Activated naive CD4-positive, alpha-beta T cell treated with anti-CD3 and anti-CD28 coated beads for 36 hours (primary cell): ENCODE measurements at regions not wholly inside any gene's neighbourhood (a gene's known extent, or its start where the extent isn't known, plus 50 kb on each side); places are given as distances from the start of the nearest gene placed in this dataset.
"Not testable (repeated sequence)": the region's sequence is repeated elsewhere in the genome, so short reads cannot be mapped to it uniquely, and the experiment has no call there.

Experiments used
- CTCF ChIA-PET: fragments of 350-600 bp; sonication (Branson Sonifier 250); formaldehyde crosslinking; loops from one replicate; lab custom pipeline; 2021; ENCODE audit warnings: antibody characterized with exemption; lab: Charles Lee
- DNase-seq: peaks from one replicate; pipeline ENCODE4 v3.0.0-alpha.2; 2020
- H3K27ac Mint-ChIP-seq: one replicate; pipeline ENCODE4 v1.8.0; 2021; ENCODE audit warnings: mild to moderate bottlenecking, mixed read lengths
- H3K27me3 Mint-ChIP-seq: one replicate; pipeline ENCODE4 v1.8.0; 2021; ENCODE audit warnings: low read depth, mixed read lengths
- H3K36me3 Mint-ChIP-seq: one replicate; pipeline ENCODE4 v1.8.0; 2021; ENCODE audit warnings: low read depth, mixed read lengths
- H3K4me1 Mint-ChIP-seq: one replicate; pipeline ENCODE4 v1.8.0; 2021; ENCODE audit warnings: low read depth, mixed read lengths
- H3K4me3 Mint-ChIP-seq: one replicate; pipeline ENCODE4 v1.8.0; 2021; ENCODE audit warnings: mild to moderate bottlenecking, moderate library complexity, mixed read lengths
- H3K9me3 Mint-ChIP-seq: one replicate; pipeline ENCODE4 v1.8.0; 2021; ENCODE audit warnings: mixed read lengths
- intact Hi-C: fragments of 100-400 bp; cut with micrococcal nuclease; formaldehyde crosslinking; loops from one replicate; pipeline ENCODE4 v1.15.1; 2023

DNA sequence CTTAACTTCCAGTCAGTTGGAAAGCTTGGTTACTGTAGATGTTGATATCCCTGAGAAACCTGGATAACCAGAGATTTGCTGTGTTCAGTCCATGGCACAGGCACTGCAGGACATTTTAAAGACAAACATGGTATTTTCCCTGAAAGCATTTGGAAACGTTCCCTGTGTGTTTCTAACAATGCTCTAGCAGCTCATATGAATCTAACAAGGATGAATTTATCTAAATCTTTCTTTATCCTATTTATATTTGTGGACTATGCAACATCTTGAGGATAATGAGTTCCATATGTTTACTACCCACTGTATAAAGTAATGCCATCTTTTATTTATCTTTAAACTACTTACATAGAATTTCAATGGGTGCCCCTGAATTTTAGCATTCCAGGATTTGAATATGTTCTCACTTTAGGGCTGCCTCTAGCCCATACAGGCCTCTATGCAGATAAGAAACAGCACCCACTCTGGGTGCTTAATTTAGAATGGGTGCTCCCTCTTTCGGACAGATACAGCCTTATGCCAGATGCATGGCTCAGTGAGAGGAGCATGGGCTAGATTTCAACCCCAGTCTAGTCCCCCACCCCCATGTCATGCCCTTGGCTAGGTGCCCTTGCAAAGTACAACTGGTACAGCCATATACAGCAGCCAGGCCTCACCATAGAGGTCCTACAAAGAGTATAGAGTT lies 50.6 kb upstream of the NEMP2 start:
- H3K27ac Mint-ChIP-seq, result no peak overlapping the region
- H3K4me3 Mint-ChIP-seq, result no peak overlapping the region
- intact Hi-C loops, result no loop called here
- no peaks in the 10 kb centered on the region for H3K27me3 Mint-ChIP-seq
- CTCF ChIA-PET, result no interaction called here
- DNase-seq, result no peak
- peaks cover 3% of the 10 kb centered on the region for H3K4me1 Mint-ChIP-seq
- H3K9me3 Mint-ChIP-seq, result no peaks in the 10 kb centered on the region
- no peaks in the 10 kb centered on the region for H3K36me3 Mint-ChIP-seq

DNA sequence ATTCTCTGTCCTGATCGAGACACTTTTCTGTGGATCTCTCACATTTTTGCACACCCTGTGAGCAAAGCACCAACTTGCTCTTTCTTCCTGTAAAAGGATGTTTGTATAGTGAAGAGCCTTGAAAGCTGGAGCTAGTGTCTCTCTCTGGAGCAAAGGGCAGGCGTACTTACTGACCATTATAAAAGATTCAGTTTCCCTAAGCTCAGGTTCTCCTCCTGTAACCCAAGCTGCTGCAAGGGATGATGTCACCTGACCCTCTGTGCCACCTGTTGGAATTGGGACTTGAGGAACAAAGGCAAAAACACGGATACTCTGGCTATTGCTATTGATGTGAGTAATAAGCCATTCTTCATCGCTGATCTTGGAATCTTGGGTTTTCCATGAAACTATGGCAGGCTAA lies 52.6 kb upstream of the NEMP2 start:
- H3K27me3 Mint-ChIP-seq, result no peaks in the 10 kb centered on the region
- H3K27ac Mint-ChIP-seq, result no peak overlapping the region
- intact Hi-C loops, result no loop called here
- H3K4me3 Mint-ChIP-seq, result no peak overlapping the region
- DNase-seq, result no peak
- H3K4me1 Mint-ChIP-seq, result peaks cover 3% of the 10 kb centered on the region
- CTCF ChIA-PET, result no interaction called here
- H3K36me3 Mint-ChIP-seq, result no peaks in the 10 kb centered on the region
- no peaks in the 10 kb centered on the region for H3K9me3 Mint-ChIP-seq

DNA sequence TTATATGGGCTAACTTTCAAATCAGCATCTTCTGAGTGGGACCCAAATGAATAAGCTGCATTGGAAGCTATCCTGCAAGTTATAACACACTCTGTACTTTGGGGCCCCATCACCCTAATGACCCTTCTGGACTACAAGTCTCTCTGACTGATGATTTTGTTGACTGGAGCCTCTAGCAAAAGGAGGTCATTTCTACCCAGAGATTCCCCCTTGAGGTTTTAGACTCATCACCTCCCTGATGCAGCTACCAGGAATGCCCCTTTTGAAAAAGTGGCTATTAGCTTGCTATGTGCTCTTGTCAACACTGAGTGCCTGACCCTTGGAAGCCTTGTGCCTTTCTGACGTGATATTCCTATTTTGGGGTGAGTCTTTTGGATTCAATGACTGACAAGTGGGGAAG lies 54.5 kb upstream of the NEMP2 start:
- no peaks in the 10 kb centered on the region for H3K27me3 Mint-ChIP-seq
- CTCF ChIA-PET, result no interaction called here
- intact Hi-C loops, result no loop called here
- DNase-seq, result no peak
- H3K4me1 Mint-ChIP-seq, result no peaks in the 10 kb centered on the region
- H3K27ac Mint-ChIP-seq, result no peak overlapping the region
- no peak overlapping the region for H3K4me3 Mint-ChIP-seq
- no peaks in the 10 kb centered on the region for H3K9me3 Mint-ChIP-seq
- H3K36me3 Mint-ChIP-seq, result no peaks in the 10 kb centered on the region

DNA sequence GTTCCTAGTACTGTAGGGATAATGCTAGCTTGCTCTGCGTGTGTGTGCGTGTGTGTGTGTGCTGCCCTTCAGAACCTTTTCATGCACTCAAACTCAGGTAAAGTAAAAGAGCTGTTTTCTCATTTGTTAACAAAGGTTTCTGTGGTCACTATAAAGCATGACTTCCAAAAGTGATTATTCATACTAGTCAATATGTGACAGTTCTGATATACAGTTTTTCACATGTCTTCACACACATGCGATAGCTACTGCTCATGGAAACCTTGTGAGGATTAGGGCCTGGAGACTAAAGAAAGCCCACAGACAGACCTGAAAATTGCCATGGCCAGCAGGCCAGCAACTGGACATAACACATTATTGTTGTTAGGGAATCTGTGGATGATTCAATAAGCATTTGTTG lies 56.9 kb upstream of the NEMP2 start:
- Mint-ChIP-seq H3K4me3 (no peak overlapping the region), H3K27me3 (no peaks in the 10 kb centered on the region), H3K27ac (no peak overlapping the region), H3K36me3 (no peaks in the 10 kb centered on the region), H3K4me1 (no peaks in the 10 kb centered on the region), H3K9me3 (no peaks in the 10 kb centered on the region)
- intact Hi-C loops, result no loop called here
- CTCF ChIA-PET, result interaction anchor here (0.7 kb wide), 1 partner anchor 583 kb away, joined by 3 read pairs; no protein-coding TSS in a partner anchor
- no peak for DNase-seq

DNA sequence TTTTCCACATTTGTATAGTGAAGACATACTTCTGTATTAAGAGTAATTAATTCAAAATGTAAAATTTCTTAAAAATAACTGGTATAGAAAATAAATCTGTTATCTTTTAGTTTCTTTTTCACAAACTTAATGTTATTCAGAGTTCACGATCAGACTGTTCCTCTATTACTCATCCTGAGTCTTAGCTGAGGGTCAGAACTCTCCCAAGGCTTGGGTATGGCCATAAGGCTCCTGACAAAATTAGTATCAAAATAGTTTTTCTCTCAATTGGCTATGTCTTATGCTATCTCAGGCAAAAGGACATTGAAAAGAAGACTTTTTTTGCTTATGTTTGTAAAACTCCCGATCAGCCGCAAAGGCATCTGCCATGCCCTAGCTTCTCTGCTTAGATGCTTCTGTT lies 56.1 kb upstream of the NAB1 start:
- no peak overlapping the region for H3K4me3 Mint-ChIP-seq
- intact Hi-C loops, result no loop called here
- no peaks in the 10 kb centered on the region for H3K9me3 Mint-ChIP-seq
- H3K27ac Mint-ChIP-seq, result no peak overlapping the region
- CTCF ChIA-PET, result no interaction called here
- no peaks in the 10 kb centered on the region for H3K27me3 Mint-ChIP-seq
- DNase-seq, result no peak
- H3K4me1 Mint-ChIP-seq, result no peaks in the 10 kb centered on the region
- no peaks in the 10 kb centered on the region for H3K36me3 Mint-ChIP-seq

DNA sequence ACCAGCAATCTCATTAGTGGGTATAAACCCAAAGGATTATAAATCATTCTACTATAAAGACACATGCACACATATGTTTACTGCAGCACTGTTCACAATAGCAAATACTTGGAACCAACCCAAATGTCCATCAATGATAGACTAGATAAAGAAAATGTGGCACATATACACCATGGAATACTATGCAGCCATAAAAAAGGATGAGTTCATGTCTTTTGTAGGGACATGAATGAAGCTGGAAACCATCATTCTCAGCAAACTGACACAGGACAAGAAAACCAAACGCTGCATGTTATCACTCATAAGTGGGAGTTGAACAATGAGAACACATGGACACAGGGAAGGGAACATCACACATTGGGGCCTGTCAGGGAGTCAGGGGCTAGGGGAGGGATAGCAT lies 53.0 kb upstream of the NAB1 start:
- H3K4me3 Mint-ChIP-seq, DNase-seq, H3K9me3 Mint-ChIP-seq, CTCF ChIA-PET, intact Hi-C loops, H3K27ac Mint-ChIP-seq, H3K27me3 Mint-ChIP-seq, H3K36me3 Mint-ChIP-seq: not testable (repeated sequence)
- peaks cover 10% of the 10 kb centered on the region for H3K4me1 Mint-ChIP-seq

DNA sequence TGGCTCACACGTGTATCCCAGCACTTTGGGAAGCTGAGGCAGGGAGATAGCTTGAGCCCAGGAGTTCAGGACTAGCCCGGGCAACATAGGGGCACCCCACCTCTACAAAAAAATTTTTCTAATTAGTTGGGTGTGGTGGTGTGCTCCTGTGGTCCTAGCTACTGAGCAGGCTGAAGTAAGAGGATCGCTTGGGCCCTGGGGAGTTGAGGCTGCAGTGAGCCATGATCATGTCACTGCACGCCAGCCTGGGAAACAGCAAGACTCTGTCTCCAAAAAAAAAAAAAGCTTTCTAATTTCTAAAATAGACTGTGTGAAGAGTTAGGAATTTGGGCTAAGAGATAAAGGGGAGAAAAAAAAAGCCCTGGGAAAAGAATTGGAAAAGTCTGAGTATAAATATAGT lies 51.9 kb upstream of the NAB1 start:
- CTCF ChIA-PET, result no interaction called here
- Mint-ChIP-seq H3K4me3 (no peak overlapping the region), H3K36me3 (no peaks in the 10 kb centered on the region), H3K4me1 (peaks cover 10% of the 10 kb centered on the region), H3K9me3 (no peaks in the 10 kb centered on the region), H3K27ac (no peak overlapping the region), H3K27me3 (no peaks in the 10 kb centered on the region)
- intact Hi-C loops, result no loop called here
- no peak for DNase-seq

DNA sequence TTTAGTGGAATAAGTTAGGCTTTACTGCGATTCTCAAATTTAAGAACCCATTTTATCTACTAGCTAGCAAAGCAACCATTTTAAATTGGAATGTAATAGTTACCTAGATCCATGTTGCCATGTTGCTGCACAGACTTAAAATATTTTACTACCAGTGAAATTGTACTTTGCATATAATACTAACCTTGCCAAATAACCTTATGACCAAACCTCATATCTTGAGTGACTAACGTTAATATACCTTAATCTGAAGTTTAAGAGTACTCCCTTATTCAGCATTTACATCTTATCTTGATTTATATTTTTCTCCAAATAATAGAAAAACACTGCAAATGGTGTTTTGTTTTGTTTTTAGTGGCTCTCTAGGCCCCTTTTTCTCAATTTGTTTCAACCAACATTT lies 50.3 kb upstream of the NAB1 start:
- DNase-seq, result no peak
- Mint-ChIP-seq H3K27ac (no peak overlapping the region), H3K9me3 (no peaks in the 10 kb centered on the region), H3K27me3 (no peaks in the 10 kb centered on the region), H3K36me3 (no peaks in the 10 kb centered on the region), H3K4me3 (no peak overlapping the region), H3K4me1 (peaks cover 10% of the 10 kb centered on the region)
- CTCF ChIA-PET, result interaction anchor here (0.7 to 1.1 kb wide), 2 partner anchors 27 to 175 kb away, joined by 3 read pairs; no protein-coding TSS in a partner anchor
- intact Hi-C loops, result no loop called here

DNA sequence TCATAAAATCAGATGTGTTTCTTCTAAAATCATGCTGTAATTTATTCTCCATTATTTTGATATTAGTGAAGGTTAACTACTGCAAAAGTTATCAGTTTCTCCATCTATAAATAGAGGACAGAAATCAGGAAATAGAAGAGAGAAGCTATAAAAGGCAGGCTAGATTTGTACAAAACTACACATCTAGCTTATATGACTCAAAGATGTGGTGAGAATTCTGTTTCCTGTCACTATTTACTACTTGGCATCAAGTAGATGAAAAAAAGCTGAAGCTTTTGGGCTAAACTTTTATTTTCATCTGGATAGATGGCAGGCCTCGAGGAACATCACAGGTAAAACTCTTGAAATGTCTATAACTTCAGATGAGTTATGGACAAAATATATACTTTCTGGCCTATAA lies 49.8 kb upstream of the NAB1 start:
- CTCF ChIA-PET, result interaction anchor here (0.7 to 1.1 kb wide), 2 partner anchors 26 to 176 kb away, joined by 3 read pairs; no protein-coding TSS in a partner anchor
- no peaks in the 10 kb centered on the region for H3K27me3 Mint-ChIP-seq
- DNase-seq, result no peak
- H3K27ac Mint-ChIP-seq, result no peak overlapping the region
- no peaks in the 10 kb centered on the region for H3K36me3 Mint-ChIP-seq
- intact Hi-C loops, result no loop called here
- no peak overlapping the region for H3K4me3 Mint-ChIP-seq
- H3K4me1 Mint-ChIP-seq, result peaks cover 10% of the 10 kb centered on the region
- no peaks in the 10 kb centered on the region for H3K9me3 Mint-ChIP-seq
